Panc1 (cell line): ENCODE measurements at regions not wholly inside any gene's neighbourhood (a gene's known extent, or its start where the extent isn't known, plus 50 kb on each side); places are given as distances from the start of the nearest gene placed in this dataset.

ENCODE experiments used
- POLR2AphosphoS5 ChIP-seq: IDR thresholded peaks from 2 replicates; pipeline ENCODE4 v1.6.1; 2012; ENCODE audit warnings: mild to moderate bottlenecking, low read depth, low read length, moderate library complexity
- SIN3A ChIP-seq: IDR thresholded peaks from 2 replicates; pipeline ENCODE4 v1.6.1; 2012; ENCODE audit warnings: low read depth, mild to moderate bottlenecking, low read length, moderate library complexity, borderline replicate concordance; ENCODE audit not compliant: insufficient read depth
- TF ChIP-seq, protein P1 (sequence below): fragments of 450-650 bp; IDR thresholded peaks from 2 replicates; pipeline ENCODE4 v1.5.1; 2017; ENCODE audit warnings: mild to moderate bottlenecking

DNA sequence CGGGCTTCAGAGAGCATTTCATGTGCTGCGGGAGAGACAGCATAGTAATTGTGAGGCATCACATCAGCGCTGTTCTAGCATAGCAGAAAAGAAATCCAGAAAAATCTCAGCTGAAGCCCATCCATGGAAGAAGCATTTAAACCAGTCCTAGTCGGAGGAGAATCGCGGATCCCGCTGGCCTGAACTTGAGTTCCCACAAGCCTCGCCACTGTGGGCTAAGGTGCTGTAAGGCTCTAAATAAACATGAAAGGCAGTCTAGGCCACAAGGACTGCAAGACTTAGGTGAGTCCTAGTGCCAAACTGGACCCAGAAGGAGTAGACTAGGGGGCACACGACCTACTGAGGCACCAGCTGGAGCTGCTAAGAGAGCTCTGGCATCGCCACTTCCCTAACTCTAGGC is 1225.3 kb upstream of the CHAC2 start:
- TF ChIP-seq, protein P1, sequence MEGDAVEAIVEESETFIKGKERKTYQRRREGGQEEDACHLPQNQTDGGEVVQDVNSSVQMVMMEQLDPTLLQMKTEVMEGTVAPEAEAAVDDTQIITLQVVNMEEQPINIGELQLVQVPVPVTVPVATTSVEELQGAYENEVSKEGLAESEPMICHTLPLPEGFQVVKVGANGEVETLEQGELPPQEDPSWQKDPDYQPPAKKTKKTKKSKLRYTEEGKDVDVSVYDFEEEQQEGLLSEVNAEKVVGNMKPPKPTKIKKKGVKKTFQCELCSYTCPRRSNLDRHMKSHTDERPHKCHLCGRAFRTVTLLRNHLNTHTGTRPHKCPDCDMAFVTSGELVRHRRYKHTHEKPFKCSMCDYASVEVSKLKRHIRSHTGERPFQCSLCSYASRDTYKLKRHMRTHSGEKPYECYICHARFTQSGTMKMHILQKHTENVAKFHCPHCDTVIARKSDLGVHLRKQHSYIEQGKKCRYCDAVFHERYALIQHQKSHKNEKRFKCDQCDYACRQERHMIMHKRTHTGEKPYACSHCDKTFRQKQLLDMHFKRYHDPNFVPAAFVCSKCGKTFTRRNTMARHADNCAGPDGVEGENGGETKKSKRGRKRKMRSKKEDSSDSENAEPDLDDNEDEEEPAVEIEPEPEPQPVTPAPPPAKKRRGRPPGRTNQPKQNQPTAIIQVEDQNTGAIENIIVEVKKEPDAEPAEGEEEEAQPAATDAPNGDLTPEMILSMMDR: no peak
- TF ChIP-seq POLR2AphosphoS5 (no peak), SIN3A (no peak)
